GM12864 (cell line): ENCODE measurements at regions not wholly inside any gene's neighbourhood (a gene's known extent, or its start where the extent isn't known, plus 50 kb on each side); places are given as distances from the start of the nearest gene placed in this dataset.

Experiments
- DNase-seq: peaks from one replicate; pipeline ENCODE4 v3.0.0-alpha.2; 2011; ENCODE audit warnings: low read depth
- H3K4me3 ChIP-seq: 2 replicates; pipeline ENCODE4 v1.5.1; 2011; ENCODE audit warnings: mild to moderate bottlenecking, low read depth, low read length, control low read depth
- TF ChIP-seq, protein P1 (sequence below): IDR thresholded peaks from 2 replicates; pipeline ENCODE4 v1.5.1; 2011; ENCODE audit warnings: low read depth, mild to moderate bottlenecking, moderate library complexity, low read length, control low read depth, inconsistent platforms; ENCODE audit errors: missing control alignments

- no peak for DNase-seq
- H3K4me3 ChIP-seq = no peak overlapping the region
- TF ChIP-seq, protein P1, sequence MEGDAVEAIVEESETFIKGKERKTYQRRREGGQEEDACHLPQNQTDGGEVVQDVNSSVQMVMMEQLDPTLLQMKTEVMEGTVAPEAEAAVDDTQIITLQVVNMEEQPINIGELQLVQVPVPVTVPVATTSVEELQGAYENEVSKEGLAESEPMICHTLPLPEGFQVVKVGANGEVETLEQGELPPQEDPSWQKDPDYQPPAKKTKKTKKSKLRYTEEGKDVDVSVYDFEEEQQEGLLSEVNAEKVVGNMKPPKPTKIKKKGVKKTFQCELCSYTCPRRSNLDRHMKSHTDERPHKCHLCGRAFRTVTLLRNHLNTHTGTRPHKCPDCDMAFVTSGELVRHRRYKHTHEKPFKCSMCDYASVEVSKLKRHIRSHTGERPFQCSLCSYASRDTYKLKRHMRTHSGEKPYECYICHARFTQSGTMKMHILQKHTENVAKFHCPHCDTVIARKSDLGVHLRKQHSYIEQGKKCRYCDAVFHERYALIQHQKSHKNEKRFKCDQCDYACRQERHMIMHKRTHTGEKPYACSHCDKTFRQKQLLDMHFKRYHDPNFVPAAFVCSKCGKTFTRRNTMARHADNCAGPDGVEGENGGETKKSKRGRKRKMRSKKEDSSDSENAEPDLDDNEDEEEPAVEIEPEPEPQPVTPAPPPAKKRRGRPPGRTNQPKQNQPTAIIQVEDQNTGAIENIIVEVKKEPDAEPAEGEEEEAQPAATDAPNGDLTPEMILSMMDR = no peak
Measured at GRCh38 chr10:78642269-78642816, 426.4 kb upstream of the ZMIZ1 start.

GRCh38 chr10:78643513-78643912 is 425.3 kb upstream of the ZMIZ1 start:
- TF ChIP-seq, protein P1 = no peak
- DNase-seq = no peak
- no peak overlapping the region for H3K4me3 ChIP-seq

DNA sequence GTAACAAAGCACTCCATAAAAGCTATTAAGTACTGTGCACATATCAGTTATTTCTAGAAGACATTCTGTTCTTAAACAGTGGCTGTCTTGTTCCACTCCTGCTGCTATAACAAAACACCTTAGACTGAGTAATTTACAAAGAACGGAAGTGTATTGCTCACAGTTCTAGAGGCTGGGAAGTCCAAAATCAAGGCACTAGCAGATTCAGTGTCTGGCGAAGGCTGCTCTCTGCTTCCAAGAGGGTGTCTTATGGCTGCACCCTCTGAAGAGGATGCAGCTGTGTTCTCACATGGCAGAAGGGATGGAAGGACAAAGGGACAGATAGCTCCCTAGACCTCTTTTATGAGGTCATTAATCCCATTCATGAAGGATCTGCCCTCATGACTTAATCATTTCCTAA is 424.2 kb upstream of the ZMIZ1 start:
- no peak overlapping the region for H3K4me3 ChIP-seq
- DNase-seq = no peak
- TF ChIP-seq, protein P1 = no peak

DNA sequence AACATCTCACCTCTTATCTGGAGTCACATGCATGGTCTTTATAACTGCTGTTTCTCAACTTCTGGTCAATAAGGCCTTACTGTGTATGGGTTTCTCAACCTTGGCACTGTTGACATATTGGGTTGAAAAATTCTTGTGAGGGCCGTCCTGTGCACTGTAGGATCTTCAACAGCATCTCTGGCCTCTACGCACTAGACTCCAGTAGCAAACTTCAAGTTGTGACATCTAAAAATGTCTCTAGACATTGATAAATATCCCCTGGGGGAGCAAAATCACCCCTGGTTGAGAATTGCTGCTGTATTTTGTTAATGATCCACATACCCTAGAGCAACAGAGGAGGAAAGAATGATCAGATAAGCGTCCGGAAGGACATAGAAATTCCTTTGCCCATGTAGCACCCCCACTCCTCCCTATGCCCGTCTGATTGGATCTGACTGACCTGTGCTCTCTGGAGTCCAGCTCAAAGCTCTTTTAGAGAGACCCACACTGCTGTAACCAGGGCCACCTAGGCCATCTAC is 423.5 kb upstream of the ZMIZ1 start:
- TF ChIP-seq, protein P1 = no peak
- no peak overlapping the region for H3K4me3 ChIP-seq
- no peak for DNase-seq

- no peak overlapping the region for H3K4me3 ChIP-seq
- TF ChIP-seq, protein P1 = no peak
- DNase-seq = no peak
Measured at GRCh38 chr10:78645975-78646374, 422.8 kb upstream of the ZMIZ1 start.

GRCh38 chr10:78648256-78648860 is 420.4 kb upstream of the ZMIZ1 start:
- DNase-seq = no peak
- TF ChIP-seq, protein P1 = no peak
- no peak overlapping the region for H3K4me3 ChIP-seq

GRCh38 chr10:78649429-78649828 is 419.3 kb upstream of the ZMIZ1 start:
- DNase-seq = no peak

More at GRCh38 chr10:78649429-78649828, 419.3 kb upstream of the ZMIZ1 start:
- TF ChIP-seq, protein P1 = no peak
- H3K4me3 ChIP-seq = no peak overlapping the region
